NCI-H187 treated with DMSO at 0.1 percent for 48 hours (cell line): ENCODE measurements at regions not wholly inside any gene's neighbourhood (a gene's known extent, or its start where the extent isn't known, plus 50 kb on each side); places are given as distances from the start of the nearest gene placed in this dataset.

Experiments
- DNase-seq: peaks from one replicate; lab custom pipeline; 2025; lab: John Stamatoyannopoulos, UW

GRCh38 chr2:23132000-23132399 is 253.0 kb upstream of the KLHL29 start:
- DNase-seq = no peak

DNA sequence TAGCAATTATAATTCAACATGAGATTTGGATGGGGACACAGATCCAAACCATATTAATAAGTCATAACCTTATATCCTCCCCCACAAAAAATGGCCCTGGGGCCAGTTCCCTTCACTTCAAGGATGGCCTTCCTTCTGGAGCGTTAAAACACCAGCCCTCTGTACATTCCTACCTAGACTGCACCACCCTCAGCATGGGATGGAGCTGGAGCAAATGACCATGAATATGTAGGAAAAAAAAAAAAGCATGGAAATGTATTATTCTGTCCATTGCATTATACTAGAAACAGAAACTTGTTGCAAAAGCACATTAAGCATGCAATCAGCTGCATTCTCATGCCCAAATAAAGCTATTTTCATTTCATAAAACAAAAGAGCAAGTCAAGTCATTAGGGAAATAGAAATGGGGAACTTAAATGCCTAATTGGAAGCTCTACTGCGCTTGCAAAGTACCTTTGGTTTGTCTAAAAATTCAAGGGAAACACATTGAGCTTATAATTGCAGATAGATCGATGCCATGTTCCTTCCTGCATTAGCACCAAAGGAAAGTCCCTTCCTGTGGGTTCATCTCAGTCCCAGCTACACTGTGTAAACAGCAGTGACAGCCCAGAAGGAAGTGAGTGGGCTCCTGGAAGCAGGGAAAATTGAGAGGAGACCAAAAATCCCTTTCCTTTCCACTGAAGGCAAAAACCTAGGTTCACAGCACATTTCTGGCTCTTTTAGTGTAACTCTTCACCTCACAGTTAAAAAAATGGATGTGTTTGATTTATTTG is 252.0 kb upstream of the KLHL29 start:
- DNase-seq = no peak

DNA sequence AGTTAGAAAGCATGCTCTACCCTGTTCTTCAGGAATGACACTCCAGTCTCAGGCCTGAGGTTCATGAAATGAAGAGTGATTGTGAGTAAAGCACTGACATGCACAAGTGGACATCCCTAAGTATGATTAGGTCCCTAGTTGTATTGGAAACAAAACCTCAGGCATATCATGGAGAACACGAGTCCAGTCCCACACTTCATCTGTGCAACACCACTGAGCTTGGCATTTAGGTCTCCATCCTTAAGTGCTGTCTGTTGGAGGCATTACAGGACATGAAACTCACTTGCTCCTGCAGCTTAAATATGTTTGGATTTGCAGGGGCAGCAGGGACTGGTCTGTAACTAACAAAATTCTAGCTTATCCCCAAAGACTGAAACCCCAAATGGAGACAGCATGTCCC is 250.3 kb upstream of the KLHL29 start:
- no peak for DNase-seq

DNA sequence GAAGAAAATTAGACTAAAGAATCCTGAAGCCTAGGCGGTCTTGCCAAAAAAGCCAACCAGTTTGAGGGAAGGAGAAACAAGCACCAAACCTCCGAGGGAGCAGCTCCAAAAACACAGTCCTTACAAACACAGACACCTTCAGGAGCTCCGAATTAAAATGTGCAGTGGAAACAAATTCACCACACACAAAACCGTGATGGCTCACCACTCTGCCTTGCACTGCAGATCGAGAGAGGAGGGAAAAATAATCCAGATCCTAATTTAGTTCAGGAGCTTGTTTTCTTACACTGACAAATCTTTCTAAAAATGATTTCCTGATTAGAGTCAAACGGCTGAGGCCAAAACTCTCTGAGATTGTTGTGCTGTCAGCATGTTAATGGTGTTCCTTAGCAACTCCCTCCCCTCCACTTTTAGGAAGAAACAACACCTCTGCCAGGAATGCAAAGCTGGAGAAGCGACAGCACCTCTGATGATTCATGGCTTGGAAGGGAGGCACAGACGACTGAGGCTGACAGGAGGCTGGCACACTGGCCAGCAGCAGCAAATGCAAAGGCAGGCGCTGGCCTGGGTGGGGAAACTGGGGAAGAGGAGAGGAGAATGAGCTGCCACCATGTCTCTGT is 249.4 kb upstream of the KLHL29 start:
- DNase-seq = no peak

- no peak for DNase-seq
Measured at GRCh38 chr2:23137166-23137565, 247.8 kb upstream of the KLHL29 start.

DNA sequence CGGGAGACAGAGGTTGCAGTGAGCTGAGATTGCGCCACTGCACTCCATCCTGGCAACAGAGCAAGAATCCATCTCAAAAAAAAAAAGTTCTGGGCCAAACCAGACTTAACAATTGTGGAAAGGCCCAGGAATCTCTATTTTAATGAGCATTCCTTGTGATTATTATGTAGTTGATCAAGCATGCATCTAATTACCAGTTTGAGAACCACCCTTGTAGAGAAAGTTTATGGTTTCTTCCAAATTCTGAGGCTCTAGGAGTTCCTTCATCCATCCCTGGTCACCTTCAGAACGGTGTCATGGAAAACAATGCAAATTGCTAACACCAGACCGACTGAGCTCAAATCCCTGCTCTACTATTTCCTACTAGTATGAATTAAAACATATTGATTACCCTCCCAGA is 246.3 kb upstream of the KLHL29 start:
- DNase-seq = no peak

DNA sequence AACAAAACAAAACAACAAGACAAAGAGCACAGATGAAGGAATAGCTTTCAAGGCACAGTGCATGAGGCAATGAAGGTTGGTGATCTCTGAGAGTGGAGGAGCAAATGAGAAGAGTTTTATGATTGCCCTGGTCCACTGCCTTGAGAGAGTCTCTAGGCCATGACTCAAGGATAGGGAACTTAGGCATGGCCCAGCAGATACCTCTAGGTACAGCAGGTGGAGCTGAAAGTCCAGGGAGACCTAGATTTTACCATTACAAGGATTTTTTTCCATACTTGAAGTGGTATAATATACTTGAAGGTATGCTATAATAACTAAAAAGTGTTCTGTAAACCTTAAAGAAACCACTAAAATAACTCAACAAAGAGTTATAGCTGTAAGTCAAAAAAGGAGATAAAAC is 239.5 kb upstream of the KLHL29 start:
- no peak for DNase-seq

DNA sequence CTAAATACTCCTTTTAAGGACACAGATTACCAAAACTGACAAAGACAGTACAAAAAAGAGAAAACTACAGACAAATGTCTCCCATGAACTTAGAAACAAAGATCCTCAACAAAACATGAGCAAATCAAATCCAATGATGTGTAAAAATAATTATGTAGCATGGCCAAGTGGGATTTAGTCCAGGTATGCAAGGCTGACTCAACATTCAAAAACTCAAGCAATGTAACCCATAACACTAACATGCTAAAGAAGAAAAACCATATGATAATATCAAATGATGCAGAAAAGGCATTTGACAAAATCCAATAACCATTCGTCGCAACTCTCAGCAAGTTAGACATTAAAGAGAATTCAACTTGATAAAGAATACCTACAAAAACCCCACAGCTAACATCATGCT is 239.0 kb upstream of the KLHL29 start:
- DNase-seq = no peak

DNA sequence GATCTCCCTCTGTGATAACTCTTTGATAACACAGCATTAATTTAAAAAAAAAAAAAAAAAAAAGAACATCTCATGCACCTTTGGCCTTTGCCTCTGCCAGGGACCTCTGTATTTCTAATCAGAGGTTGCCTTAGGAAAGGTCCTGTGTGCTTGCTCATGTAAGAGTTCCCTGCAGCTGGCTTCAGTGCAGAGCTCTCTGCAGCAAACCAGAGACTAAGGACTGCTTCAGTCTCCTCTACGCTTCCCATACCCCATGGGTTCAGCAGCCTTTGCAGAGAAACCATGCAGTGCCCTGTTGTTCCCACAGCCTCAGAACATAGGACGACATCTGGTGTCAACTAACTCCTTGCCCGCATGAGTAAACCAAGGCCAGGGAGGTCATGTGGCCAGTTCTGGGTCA is 236.6 kb upstream of the KLHL29 start:
- DNase-seq = no peak

GRCh38 chr2:23149777-23150176 is 235.2 kb upstream of the KLHL29 start:
- no peak for DNase-seq

GRCh38 chr2:23153484-23153883 is 231.5 kb upstream of the KLHL29 start:
- no peak for DNase-seq

GRCh38 chr2:23155022-23155421 is 230.0 kb upstream of the KLHL29 start:
- no peak for DNase-seq

DNA sequence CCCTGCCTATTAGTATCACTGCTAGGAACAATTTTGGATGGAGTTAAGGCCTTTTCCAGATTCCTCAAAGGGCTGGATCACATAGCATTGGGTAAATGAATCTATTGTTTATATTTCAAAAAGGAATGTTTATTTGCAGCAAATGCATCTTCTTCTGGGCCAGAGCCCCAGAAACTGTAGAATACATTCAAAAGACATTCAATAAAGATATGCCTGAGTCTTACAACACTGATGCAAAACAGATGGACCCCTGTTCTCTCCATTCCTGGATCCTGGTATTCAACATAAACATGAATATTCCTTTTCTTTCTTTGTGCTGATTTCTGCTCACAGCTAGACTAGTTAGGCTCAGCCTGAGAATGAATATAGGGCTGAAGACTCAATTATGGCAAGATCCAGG is 227.2 kb upstream of the KLHL29 start:
- DNase-seq = no peak

- no peak for DNase-seq
Measured at GRCh38 chr2:23158306-23158705, 226.7 kb upstream of the KLHL29 start.

GRCh38 chr2:23159746-23160405 is 225.1 kb upstream of the KLHL29 start:
- DNase-seq = no peak

GRCh38 chr2:23164173-23164572 is 220.8 kb upstream of the KLHL29 start:
- DNase-seq = no peak

DNA sequence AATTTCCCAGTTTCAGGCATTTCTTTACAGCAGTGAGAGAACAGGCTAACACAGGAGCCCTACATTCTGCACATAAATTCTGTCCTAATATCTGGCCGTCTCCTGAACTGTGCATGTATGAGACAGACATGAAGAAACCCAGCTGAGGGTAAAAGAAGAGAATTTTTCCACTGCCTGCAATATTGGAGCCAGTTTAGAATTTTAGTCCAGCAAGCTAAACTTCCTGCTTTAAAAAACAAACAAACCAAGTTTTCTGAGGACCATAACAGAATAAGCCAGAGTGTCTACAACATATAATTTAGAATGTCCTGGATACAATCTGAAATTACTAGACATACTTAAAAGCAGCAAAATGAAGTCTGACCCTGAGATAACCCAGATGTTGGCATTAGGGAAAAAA is 215.1 kb upstream of the KLHL29 start:
- no peak for DNase-seq

GRCh38 chr2:23171108-23171507 is 213.9 kb upstream of the KLHL29 start:
- no peak for DNase-seq

- no peak for DNase-seq
Measured at GRCh38 chr2:23178396-23178795, 206.6 kb upstream of the KLHL29 start.

DNA sequence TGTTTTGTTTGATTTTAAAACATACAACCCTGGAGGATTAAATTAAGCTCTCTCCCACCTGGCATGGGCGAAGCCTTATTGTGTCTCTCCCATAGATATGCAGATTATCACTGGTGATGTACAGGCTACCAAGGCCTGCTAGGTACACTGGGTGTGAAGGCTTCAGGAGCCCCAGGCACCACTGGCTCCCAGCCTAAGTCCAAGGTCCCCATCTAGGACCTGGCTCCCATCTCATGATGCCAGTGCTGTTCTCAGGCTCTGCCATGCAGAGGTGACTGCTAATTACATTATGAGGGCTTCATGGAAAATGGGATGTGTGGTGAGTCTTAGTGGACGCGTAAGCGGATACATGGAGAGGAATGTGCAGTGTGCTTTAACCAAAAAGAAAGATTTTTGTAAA is 201.2 kb upstream of the KLHL29 start:
- DNase-seq = no peak

DNA sequence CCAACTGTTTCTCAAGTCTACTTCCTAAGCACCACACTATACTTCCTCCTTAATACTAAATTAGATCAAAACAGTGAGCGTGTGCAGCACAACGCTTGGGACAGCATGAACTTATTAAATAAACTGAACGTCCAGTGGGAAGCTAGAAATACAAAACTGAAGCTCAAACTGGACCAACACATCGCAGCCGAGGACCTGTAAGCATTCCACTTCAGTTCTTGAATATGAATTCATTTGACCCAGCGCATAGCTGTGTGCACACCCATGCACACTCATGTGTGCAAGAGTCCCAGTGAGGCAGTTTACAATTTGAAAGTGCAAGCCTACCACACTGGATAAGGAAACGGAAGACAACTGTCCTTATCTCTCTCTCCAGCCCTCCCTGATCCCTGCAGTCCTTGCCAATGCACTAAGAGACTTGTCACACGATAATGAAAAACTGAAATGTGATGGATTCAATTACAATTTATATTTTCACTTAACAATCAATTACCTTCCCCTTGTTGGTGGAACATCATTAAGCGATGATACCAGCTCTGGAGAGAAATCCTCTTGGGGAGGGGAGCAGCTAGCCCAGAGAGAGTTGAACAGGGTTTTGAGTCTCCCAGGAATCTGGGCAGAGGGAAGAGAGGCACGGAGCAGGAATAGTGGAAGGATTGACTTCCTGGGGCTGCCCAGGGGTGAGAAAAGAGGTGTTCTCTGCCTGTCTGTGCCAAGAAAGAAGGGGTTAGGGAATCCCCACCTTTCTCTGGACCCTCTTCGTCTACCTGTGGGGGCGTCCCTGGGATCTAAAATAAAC is 186.5 kb upstream of the KLHL29 start:
- DNase-seq = no peak

DNA sequence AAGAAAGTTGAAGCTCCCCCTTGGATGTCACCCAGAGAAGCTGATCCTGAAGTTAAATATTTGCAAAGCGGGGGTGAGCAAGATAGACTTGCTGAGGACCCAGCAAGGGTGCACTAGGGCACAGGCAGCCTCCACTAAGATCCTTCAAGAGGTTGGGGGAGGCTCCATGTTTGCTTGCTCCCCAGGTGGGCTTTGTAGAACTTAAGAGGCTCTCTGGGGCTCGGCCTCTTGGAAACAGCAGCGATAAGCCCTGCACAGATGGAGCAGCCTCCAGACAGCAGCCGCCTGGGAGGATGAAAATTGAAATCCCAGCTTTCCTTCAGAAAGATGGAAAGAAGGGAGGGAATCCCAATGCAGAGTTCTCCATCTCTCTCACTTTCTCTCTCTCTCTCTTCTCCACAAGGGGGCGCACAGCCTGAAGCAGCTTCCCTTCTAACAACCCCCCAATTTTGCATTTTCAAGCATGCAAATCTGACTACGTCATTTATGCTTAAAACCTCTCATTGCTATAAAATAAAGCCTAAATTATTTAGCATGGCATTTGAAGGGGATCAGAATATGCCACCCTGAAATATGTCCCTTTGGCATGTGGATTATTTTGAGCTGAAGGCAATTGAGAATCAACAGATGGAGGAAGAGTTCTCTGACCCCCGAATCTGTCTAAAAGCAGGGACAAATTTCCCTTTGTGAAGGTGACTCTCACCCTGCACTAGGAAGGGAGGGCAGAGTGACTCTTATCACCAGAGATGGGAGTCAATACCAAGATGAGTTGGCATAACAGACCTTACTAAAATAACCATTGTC is 185.7 kb upstream of the KLHL29 start:
- DNase-seq = peak; percentile 4
